BJ (cell line): ENCODE measurements at regions not wholly inside any gene's neighbourhood (a gene's known extent, or its start where the extent isn't known, plus 50 kb on each side); places are given as distances from the start of the nearest gene placed in this dataset.

Source experiments
- CTCF ChIA-PET: fragments of 350-600 bp; formaldehyde crosslinking; extraction: SDS; loops from one replicate; lab custom pipeline; 2021; ENCODE audit warnings: antibody characterized with exemption, inconsistent platforms; lab: Yijun Ruan, JAX
- POLR2A ChIA-PET: fragments of 300-600 bp; sonication (Branson Sonifier 250); formaldehyde crosslinking; extraction: SDS; loops from one replicate; lab custom pipeline; 2021; ENCODE audit warnings: antibody characterized with exemption; lab: Charles Lee
- DNase-seq: peaks from one replicate; pipeline ENCODE4 v3.0.0-alpha.2; 2011; ENCODE audit warnings: low read depth
- H3K27me3 ChIP-seq: 2 replicates; pipeline ENCODE4 v1.6.0; 2011; ENCODE audit warnings: low read length; ENCODE audit not compliant: control insufficient read depth, insufficient read depth
- H3K36me3 ChIP-seq: 2 replicates; pipeline ENCODE4 v1.5.1; 2011; ENCODE audit warnings: low read length; ENCODE audit not compliant: control insufficient read depth, insufficient read depth
- H3K4me3 ChIP-seq: 2 replicates; pipeline ENCODE4 v1.5.1; 2011; ENCODE audit warnings: low read depth, mild to moderate bottlenecking, control low read depth, low read length
- TF ChIP-seq, protein P1 (sequence below): IDR thresholded peaks from 2 replicates; pipeline ENCODE4 v1.5.1; 2011; ENCODE audit warnings: low read depth, mild to moderate bottlenecking, control low read depth, inconsistent platforms, low read length, moderate library complexity; ENCODE audit not compliant: insufficient read depth

DNA sequence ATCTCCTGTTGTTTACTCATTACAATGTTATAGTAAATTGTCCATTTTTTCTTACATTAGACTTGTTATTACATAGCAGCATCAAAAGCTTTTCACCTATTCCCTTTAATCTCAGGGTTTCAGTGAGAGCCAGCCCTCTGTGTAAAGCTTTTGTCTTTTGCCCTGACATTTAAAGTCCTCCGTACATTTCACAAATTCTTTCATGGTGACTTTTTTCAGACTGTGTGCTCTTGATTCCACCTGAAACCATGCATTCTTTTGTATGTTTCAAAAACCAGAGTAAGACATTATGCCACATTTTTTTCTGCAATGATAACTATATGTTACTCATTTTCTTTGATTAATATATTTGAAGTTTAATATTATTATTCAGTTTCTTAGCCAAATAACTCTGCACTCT, 781.4 kb upstream of the ROBO1 start:
- ChIA-PET CTCF (no interaction called here), POLR2A (no interaction called here)
- no peaks in the 10 kb centered on the region for H3K27me3 ChIP-seq
- TF ChIP-seq, protein P1, sequence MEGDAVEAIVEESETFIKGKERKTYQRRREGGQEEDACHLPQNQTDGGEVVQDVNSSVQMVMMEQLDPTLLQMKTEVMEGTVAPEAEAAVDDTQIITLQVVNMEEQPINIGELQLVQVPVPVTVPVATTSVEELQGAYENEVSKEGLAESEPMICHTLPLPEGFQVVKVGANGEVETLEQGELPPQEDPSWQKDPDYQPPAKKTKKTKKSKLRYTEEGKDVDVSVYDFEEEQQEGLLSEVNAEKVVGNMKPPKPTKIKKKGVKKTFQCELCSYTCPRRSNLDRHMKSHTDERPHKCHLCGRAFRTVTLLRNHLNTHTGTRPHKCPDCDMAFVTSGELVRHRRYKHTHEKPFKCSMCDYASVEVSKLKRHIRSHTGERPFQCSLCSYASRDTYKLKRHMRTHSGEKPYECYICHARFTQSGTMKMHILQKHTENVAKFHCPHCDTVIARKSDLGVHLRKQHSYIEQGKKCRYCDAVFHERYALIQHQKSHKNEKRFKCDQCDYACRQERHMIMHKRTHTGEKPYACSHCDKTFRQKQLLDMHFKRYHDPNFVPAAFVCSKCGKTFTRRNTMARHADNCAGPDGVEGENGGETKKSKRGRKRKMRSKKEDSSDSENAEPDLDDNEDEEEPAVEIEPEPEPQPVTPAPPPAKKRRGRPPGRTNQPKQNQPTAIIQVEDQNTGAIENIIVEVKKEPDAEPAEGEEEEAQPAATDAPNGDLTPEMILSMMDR: no peak
- DNase-seq: no peak
- H3K4me3 ChIP-seq: no peak overlapping the region
- H3K36me3 ChIP-seq: no peaks in the 10 kb centered on the region

GRCh38 chr3:80543154-80543553, 775.4 kb upstream of the ROBO1 start:
- CTCF ChIA-PET: no interaction called here
- Histone ChIP-seq H3K27me3 (no peaks in the 10 kb centered on the region), H3K36me3 (no peaks in the 10 kb centered on the region), H3K4me3 (no peak overlapping the region)
- TF ChIP-seq, protein P1: no peak
- DNase-seq: no peak
- POLR2A ChIA-PET: no interaction called here

DNA sequence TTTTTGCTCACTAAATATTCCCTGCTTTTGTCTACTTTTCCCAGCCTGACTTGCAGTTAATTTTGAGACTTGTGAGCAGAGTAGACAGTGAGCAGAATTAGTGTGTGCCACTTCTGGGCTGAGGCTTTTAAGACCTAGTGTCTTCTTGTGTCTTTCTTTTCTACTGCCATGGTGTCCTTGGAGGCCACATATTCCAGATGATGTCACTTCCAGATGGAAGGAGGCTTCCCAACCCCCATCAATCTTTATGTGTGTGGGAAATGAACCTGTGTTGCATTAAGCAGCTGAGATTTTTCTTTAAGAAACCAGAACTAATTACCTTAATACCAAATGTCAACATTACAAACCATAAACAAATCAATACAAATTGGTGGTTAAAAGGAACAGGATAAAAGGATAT, 774.7 kb upstream of the ROBO1 start:
- ChIA-PET POLR2A (no interaction called here), CTCF (no interaction called here)
- H3K36me3 ChIP-seq: no peaks in the 10 kb centered on the region
- TF ChIP-seq, protein P1: no peak
- no peak for DNase-seq
- no peak overlapping the region for H3K4me3 ChIP-seq
- no peaks in the 10 kb centered on the region for H3K27me3 ChIP-seq

- TF ChIP-seq, protein P1: no peak
- no peaks in the 10 kb centered on the region for H3K36me3 ChIP-seq
- no peaks in the 10 kb centered on the region for H3K27me3 ChIP-seq
- DNase-seq: no peak
- ChIA-PET CTCF (no interaction called here), POLR2A (no interaction called here)
- no peak overlapping the region for H3K4me3 ChIP-seq
These were observed 769.9 kb upstream of the ROBO1 start for GRCh38 chr3:80537680-80538079.

- no peaks in the 10 kb centered on the region for H3K27me3 ChIP-seq
- POLR2A ChIA-PET: no interaction called here
- CTCF ChIA-PET: no interaction called here
- H3K36me3 ChIP-seq: no peaks in the 10 kb centered on the region
- TF ChIP-seq, protein P1: no peak
- DNase-seq: no peak
- no peak overlapping the region for H3K4me3 ChIP-seq
These were observed 767.5 kb upstream of the ROBO1 start for GRCh38 chr3:80535286-80535685.
